GM19239 (cell line): ENCODE measurements at regions not wholly inside any gene's neighbourhood (a gene's known extent, or its start where the extent isn't known, plus 50 kb on each side); places are given as distances from the start of the nearest gene placed in this dataset.
"Not testable (repeated sequence)": the region's sequence is repeated elsewhere in the genome, so short reads cannot be mapped to it uniquely, and the experiment has no call there.

Experiments
- DNase-seq: peaks from one replicate; pipeline ENCODE4 v3.0.0; 2011; ENCODE audit warnings: low spot score; ENCODE audit not compliant: insufficient read length
- FAIRE-seq: peaks from 2 replicates; lab custom pipeline; 2011; peaks lifted over from hg19 to GRCh38; lab: Jason Lieb, UNC

DNA sequence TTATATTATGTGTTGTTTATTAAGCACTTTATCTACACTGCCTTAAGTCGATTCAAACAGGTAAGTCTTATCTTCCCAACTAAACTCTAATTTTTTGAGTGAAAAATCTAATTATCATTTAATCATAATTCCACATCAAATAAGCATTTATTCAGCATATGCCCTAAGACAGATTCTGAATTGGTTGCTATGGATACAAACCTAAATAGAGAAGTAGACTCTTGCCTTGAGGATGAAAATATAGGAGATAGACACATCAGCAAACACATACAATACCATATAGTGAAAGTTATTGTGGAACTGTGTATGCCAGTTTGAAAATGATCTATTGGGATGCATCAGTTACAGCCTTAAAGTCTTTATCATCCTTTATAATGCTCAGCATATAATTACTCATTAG, 1679.9 kb downstream of the SLITRK1 start:
- FAIRE-seq: no peak

DNA sequence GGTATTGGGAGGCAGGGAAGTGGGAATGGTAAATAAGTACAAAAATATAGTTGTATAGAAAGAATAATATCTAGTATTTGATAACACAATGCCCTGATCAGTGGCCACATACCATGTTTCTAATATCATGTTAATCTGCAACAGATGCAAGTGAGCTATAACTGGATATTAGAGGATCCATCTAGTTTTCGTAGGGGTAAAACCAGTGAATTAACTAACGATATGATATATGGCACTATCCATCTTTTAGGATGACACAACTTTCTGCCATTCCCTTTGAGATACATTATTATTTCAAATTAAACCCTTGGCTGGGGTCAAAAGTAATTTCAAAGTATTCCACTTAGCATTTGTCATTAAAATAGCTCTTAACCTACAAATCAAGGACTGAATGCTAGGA, 1686.2 kb downstream of the SLITRK1 start:
- FAIRE-seq: no peak
- DNase-seq: no peak

More for the DNA sequence above, 1679.9 kb downstream of the SLITRK1 start:
- no peak for DNase-seq

DNA sequence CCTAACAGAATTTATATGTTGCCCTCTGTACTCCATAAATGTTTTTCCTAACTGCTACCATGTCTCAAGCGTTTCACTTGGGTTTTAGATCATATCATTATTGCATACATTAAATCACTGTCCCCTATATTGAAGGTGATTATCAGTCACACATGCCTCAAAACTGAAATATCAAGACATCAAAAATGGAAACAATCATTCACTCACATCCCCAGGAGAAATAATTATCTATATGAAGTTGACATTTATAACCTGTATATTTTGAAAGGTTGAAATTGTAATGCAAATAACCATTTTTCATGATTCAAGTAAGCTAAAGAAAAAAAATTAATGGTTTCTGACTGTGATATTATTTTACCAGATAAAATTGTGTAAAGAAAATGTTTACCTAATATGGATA, 1695.0 kb downstream of the SLITRK1 start:
- FAIRE-seq (no peak), DNase-seq (no peak)

DNA sequence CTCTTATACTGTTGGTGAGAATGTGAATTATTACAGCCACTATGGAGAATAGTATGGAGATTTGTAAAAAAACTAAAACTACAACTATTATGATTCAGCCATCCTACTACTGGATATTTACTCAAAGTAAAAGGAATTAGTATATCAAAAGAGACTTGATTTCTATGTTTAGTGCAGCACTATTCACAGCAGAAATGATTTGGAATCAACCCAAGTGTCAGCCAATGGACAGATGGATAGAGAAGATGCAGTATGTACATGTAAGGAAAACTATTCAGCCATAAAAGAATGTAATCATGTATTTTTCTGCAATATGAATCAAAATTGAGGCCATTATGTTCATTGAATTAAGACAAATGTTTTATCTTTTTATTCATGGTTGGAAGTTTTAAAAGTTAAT, 1705.5 kb downstream of the SLITRK1 start:
- DNase-seq (no peak), FAIRE-seq (no peak)

DNA sequence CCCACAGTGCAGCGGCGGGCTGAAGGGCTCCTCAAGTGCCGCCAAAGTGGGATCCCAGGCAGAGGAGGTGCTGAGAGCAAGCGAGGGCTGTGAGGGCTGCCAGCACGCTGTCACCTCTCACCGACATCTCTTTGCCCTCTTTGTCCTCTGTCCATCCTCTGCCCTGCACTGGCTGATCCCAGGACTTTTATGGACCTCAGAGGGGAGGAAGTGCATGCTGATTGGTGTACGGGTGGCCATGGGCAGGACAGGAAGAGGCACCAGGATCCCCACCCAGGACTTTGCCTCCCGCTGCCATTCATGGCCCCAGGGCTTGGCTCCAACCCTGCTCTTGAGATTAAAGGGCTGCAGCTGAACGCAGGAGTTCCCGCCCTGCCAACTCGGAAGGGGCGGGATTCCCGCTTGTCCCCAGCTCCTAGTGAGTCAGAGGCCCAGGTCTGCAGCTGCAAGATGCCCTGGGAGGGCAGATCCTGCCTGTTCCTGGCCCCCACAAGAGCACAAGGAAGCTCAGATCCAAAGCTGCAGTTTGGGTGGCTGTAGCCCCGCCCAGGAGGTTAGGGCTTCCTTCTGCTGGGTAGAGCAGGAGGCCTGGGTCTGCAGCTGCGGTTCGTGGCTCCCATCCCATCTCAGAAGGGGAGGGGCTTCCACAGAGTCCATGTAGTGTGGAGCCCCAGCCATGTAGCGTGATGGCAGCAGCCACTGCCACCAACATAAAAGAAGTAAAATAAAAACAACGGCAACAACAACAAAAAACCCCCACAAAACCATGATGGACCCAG, 1716.7 kb downstream of the SLITRK1 start:
- DNase-seq: no peak
- no peak for FAIRE-seq

DNA sequence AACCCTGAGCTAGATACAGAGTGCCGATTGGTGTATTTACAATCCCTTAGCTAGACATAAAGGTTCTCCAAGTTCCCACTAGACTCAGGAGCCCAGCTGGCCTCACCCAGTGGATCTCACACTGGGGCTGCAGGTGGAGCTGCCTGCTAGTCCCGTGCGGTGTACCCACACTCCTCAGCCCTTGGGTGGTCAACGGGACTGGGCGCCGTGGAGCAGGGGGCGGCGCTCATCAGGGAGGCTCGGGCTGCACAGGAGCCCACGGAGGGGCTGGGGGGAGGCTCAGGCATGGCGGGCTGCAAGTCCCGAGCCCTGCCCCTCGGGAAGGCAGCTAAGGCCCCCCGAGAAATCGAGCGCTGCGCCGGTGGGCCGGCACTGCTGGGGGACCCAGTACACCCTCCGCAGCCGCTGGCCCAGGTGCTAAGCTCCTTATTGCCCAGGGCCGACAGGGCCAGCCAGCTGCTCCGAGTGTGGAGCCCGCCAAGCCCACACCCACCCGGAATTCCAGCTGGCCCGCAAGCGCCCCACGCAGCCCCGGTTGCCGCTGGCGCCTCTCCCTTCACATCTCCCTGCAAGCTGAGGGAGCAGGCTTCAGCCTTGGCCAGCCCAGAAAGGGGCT, 1717.4 kb downstream of the SLITRK1 start:
- FAIRE-seq, DNase-seq: not testable (repeated sequence)

DNA sequence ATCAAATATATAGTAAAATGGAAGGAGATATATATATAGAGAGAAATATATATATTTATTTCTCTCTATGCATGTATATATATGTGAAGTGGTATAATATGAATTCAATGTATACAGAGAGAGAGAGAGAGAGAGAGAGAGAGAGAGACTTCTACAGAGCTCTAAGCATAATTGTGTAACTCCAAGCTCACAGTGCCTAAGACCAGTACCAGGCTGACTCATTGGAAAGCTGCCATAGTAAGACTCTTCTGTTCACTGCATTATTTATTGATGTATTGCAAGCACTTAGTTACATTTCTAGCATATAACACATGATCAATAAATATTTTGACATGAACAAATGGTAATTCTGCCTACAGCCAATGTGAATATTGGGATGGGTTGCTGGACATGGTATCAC, 1734.7 kb downstream of the SLITRK1 start:
- DNase-seq (no peak), FAIRE-seq (no peak)

DNA sequence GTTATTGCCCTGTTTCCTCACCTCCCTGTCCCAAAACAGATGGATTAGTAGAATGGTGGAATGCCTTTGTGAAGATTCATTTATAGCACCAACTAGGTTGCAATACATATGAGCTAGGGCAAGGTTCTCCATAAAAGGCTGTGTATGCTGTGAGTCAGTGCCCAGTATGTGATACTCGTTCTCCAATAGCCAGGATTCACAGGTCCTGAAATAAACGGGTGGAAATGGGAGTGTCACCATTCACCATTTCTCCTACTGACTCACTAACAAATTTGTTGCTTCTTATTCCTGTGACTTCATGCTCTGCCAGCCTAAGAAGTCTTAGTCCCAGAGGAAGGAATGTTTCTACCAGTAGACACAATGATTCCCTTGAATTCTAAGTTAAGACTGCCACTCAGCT, 1745.4 kb downstream of the SLITRK1 start:
- DNase-seq (no peak), FAIRE-seq (no peak)

DNA sequence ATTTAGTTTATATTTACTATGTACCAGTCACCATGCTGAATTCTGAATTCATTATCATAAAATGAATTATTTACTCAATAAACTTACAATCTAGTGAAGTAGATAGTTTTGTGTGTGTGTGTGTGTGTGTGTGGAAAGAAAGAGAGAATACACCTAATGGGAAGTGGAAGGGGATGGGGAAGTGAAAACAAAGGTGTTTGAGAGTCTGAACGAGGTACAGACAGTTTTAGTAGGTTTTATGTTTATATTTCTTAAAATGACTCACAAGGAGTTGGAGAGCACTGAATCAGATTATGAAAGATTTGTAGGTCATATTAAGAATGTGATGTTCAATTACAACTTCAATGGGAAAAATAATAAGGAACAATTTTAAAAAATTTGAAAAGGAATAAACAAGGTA, 1753.0 kb downstream of the SLITRK1 start:
- DNase-seq (no peak), FAIRE-seq (no peak)

DNA sequence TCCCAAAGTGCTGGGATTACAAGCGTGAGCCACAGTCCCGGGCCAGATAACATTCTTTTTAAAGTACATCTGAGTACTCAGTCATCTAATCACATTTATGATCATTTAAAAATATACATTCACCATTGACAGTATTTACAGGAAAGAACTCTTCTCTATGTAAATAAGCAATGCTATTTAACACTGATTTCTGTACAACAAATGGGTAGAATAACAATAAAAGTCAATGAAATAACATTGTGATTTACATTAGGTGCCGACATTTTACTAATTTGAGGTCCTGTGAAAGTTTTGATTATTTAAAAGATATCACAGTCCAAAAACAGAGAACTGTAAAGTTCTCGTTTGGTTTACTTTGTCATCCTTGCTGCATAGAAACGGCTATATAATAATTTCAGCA, 1763.7 kb downstream of the SLITRK1 start:
- DNase-seq: no peak
- FAIRE-seq: no peak

DNA sequence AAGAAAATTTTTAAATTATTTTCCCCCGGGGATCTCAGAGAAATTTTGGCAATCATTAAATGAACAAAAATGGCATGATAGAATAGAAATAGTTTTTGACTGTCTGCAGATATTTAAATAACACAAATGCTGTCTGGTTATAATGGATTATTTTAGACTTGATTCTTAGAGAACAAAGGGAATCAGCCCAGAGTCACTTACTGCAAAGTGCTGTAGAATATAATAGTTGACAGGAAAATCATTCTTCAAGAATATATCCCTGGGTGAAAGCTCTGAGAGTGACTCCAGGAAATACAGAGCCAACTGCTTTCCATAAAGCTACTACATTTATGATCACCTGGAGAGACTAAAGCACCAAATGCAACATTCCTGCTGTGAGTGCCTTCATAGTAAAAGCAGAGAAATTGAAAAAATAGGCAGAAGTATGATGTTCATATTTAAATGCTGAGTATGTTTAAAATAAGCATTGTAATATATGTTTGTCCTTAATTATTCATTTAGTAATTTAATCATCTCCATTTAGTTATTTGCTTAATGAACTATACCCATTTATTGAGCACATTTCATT, 1765.8 kb downstream of the SLITRK1 start:
- no peak for FAIRE-seq
- DNase-seq: no peak

DNA sequence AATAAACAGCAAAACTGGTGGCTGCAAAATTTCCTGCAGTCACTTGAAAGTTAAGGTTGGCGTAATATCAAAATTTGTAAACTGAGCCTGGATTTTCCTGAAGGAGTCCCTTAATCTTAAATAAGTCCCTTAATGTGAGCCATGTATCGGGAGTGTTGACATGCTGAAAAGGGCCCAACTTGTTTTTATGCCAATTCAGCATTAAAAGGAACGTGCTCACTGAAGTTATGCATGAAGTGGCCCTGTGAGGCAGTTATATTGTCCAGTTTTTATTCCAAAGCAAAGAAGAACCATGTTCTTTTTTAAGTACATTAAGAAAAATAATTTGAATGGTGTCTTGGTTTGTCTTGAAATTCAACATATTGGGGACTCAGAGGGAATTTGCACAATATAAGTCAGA, 1766.9 kb downstream of the SLITRK1 start:
- DNase-seq (no peak), FAIRE-seq (no peak)

DNA sequence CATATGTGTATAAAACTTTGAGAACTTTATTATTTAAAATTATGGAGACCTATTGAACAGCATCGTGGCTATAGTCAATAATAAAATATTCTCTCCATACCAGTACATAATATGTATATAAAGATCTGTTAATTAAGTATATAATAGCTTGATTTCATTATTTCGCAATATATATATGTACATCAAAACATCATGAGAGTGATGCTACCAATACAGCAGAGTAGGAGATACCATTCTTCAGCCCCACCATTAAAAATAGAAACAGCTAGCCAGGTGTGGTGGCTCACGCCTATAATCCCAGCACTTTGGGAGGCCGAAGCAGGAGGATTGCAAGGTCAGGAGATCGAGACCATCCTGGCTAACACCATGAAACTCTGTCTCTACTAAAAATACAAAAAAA, 1755.3 kb upstream of the SPRY2 start:
- no peak for FAIRE-seq
- no peak for DNase-seq

DNA sequence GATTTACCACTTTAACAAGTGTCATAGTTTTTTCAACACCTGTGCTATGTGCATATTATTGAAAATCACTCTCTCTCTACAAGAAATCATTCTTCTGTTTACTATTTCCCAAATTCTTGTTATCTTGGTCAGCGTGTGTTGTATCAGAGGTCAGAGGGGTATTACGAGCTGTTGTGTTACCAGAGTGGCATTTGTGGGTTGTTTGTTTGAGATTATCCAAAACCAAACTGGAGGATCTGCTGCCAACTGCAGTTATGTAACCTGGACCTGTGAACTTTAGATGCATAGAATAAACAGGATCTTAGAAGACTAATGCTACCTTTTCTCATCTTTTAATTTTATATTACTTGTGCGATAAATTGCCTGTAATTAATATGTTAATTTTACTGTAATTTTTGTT, 1751.4 kb upstream of the SPRY2 start:
- no peak for FAIRE-seq
- no peak for DNase-seq

DNA sequence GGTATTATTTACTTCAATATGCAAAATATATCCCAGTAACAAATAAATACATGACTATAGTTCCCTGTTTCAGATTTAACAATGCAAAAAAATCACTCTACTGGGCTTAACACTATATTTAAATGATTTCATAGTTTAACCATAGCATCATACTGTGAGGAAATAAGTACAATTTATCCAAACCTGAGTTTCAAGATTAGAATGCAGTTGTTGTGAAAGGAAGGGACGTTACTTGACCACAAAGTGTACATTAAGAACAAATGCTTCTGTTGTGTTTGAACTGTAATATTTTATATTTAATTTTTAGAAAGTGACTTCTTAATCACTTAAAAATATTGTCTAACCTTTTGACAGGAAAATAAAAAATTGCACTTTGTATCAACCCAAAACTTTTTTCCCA, 1747.9 kb upstream of the SPRY2 start:
- DNase-seq (no peak), FAIRE-seq (no peak)

DNA sequence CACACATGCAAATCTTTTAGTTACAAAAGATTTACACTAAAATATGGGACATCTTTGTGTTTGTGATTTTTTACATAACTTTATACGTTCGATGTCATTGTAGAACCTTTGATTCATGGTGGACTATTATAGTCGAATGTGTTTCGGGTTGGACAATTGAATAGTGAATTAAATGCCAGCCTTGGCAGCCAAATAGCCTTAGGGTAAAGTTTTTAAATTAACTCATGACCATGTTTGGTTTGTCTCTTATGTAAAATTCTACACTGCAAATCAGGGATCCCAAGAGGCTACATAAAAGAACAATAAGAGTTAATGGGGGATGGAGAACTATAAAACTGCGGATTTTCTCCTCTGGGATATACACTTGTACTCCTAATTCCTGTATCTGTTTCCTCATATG, 1735.6 kb upstream of the SPRY2 start:
- no peak for FAIRE-seq
- DNase-seq: no peak

DNA sequence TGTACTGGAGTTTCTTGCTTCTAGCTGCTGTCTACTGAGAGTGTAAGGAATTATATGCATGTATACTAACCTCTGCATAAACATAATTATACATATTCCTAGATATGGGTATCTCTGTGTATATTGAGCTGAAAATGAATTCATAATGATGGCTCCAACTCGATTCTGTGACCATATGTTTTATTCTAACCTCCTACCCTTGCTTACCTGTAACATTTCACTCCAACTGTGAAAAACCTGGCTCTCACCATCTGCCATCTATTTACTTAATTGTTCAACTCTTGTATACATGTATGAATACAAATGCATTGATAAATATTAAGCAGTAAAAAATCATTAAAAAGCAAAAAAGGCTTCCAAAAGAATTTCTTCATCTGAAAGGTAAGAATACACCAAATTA, 1729.5 kb upstream of the SPRY2 start:
- DNase-seq (no peak), FAIRE-seq (no peak)

DNA sequence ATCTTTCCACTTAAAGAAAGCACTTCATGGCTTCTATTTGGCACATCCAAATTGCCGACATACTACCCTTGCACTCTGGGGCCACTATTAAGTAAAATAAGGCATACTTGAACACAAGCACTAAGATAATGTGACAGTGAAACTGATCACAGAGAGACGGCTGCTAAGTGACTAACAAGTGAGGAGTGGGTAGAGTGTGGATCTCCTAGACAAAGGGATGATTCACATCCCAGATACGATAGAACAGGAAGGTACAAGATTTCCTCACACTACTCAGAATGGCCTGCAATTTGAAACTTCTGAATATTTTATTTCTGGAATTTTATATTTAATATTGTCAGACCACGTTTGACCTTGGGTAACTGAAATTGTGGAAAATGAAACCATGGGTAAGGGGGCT, 1721.8 kb upstream of the SPRY2 start:
- DNase-seq (no peak), FAIRE-seq (no peak)

DNA sequence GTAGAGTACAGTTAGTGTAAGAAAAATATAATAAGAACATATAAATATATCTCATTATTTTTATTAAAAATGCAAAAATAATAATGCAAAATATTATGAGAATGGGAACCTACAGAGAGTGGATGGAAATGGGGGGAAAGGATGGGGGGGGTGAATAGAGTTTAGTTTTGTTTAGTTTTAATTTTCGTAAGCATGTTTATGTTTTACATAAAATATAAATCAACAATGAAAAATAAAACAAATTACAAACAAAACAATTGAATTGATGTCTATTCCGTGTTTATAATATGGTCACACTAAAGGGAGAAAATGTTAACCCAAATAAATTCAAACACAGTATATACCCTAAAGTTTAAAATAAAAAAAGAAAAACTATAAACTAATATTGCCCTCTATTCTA, 1717.4 kb upstream of the SPRY2 start:
- no peak for FAIRE-seq
- no peak for DNase-seq

DNA sequence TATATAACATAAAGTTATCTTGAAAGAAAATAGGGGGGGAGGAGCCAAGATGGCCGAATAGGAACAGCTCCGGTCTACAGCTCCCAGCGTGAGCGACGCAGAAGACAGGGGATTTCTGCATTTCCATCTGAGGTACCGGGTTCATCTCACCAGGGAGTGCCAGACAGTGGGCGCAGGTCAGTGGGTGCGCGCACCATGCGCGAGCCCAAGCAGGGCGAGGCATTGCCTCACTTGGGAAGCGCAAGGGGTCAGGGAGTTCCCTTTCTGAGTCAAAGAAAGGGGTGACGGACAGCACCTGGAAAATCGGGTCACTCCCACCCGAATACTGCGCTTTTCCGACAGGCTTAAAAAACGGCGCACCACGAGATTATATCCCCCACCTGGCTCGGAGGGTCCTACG, 1704.4 kb upstream of the SPRY2 start:
- not testable (repeated sequence) for FAIRE-seq

DNA sequence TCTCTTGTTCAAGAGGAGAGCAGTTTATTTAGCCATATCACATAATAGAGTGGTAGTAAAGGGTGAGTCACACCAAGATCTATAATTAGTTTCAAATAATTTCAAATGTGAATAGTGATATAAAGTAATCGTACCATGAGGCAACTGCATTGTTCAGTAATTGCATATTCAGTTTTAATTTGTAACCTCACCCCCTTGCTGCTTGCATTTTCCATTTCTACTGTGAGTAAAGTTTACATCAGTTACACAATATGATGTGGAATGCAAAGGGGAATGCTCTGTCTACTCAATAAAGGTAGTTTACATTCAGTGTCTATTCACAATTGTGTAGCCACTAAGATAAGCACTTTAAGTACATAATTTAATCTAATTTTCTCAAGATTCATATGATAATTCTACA, 1695.7 kb upstream of the SPRY2 start:
- no peak for FAIRE-seq
- DNase-seq: no peak

More for the DNA sequence above, 1704.4 kb upstream of the SPRY2 start:
- not testable (repeated sequence) for DNase-seq

DNA sequence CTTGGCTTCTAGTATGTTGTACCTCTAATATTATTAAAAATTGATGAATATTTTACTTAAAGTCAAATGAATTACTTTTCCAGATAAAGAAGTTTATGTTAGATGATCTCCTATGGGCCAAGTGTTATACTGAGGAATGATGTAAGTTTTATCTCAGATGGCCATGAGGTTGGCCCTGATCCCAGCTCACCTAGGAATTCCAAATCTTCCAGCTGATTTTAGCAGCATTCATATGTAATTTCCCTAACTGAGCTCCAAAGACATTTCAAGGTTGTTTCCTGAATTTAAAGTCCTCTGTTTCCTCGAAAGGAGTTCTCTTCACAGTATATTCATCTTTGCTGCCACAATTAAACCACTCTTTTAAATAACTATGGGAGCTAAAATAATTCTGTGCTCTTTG, 1670.4 kb upstream of the SPRY2 start:
- FAIRE-seq: no peak
- no peak for DNase-seq
